ENCODE measurements at regions not wholly inside any gene's neighbourhood (a gene's known extent, or its start where the extent isn't known, plus 50 kb on each side); places are given as distances from the start of the nearest gene placed in this dataset.

DNA sequence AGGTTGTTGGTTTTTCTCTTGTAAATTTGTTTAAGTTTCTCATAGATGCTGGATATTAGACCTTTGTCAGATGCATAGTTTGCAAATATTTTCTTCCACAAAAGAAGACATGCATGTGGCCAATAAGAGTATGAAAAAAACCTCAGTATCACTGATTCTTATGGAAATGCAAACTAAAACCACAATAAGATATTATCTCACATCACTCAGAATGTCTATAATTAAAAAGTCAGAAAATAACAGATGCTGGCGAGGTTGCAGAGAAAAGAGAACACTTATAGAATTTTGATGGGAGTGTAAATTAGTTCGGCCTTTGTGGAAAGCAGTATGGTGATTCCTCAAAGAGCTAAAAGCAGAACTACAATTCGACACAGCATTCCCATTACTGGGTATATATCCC lies 1355.6 kb downstream of the FAM133A start:
- DNase-seq = no peak

DNA sequence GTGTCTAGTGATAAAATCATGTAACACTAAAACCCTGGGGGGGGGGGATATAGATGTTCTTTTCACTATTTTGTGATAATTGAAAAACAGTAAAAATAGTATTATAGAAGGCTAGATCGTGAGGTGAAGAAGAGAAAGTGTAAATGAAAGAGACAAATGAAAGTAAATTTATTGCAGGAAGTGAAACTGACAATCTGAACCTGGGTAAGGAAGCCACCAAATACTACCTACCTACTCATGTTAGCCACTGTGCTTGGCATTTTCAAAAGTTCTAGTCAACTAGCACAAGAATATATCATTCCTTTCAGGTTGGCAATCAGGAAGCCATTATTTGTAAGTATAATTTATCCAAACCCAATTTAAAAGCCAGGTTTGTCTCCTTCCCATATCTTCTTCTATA lies 1366.1 kb downstream of the FAM133A start:
- DNase-seq = no peak

- no peak for DNase-seq
These were observed 1370.3 kb downstream of the FAM133A start for GRCh38 chrX:95044331-95044730.

- DNase-seq = no peak
These were observed 1382.0 kb downstream of the FAM133A start for GRCh38 chrX:95055991-95056390.

DNA sequence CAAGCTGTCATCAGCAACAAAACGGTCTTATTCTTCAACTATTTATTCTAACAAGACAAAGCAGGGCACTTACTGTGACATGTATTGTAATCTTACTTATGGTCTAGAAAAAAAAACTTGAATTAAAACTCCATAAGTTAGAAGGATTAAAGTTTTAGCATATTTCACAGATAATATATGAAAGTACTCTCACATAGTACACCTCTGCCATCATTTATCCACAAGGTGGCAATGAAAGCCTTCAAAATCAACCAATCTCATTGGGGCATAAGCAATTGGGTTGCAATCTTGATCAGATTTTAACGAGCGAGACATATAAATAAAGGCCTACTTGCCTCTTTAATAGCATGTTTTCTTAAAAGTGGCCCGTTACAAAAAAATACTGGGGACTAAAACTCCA lies 1382.9 kb downstream of the FAM133A start:
- DNase-seq = no peak

GRCh38 chrX:95057341-95057740 lies 1383.3 kb downstream of the FAM133A start:
- no peak for DNase-seq

GRCh38 chrX:95058815-95059214 lies 1384.8 kb downstream of the FAM133A start:
- no peak for DNase-seq

- no peak for DNase-seq
These were observed 1385.9 kb downstream of the FAM133A start for GRCh38 chrX:95059909-95060308.

GRCh38 chrX:95063554-95063953 lies 1389.5 kb downstream of the FAM133A start:
- DNase-seq = no peak

DNA sequence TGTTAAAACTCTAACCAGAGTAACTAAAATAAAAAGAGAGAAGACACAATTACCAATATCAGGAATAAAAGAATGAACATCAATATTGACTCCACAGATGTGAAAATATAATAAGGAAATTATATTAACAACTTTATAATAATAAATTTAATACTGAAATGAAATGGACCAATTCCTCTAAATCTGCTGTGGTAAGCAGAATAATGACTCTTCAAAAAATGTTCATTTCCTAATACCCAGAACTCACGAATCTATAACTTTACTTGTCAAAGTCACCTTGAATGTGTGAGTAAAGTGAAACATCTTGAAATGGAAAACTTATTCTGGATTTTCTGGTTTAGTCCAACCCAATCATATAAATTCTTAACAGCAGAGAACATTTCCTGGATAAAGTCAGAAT lies 1391.1 kb downstream of the FAM133A start:
- no peak for DNase-seq

DNA sequence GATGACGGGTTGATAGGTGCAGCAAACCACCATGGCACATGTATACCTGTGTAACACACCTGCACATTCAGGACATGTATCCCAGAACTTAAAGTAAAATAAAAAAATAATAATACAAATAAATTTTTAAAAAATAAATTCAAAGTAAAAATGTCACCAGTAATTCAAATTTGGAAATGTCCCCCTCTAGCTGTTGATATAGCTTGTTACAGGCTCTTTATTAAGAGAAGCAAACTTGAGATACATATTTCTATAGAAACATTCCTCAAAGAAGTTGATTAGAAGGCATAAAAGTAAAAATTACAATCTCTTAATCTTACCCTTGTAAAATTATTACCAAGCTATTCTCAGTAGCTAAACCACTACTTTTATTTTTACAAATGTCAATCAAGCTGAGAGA lies 1397.0 kb downstream of the FAM133A start:
- DNase-seq = no peak

- no peak for DNase-seq
These were observed 1397.6 kb downstream of the FAM133A start for GRCh38 chrX:95071621-95072020.

DNA sequence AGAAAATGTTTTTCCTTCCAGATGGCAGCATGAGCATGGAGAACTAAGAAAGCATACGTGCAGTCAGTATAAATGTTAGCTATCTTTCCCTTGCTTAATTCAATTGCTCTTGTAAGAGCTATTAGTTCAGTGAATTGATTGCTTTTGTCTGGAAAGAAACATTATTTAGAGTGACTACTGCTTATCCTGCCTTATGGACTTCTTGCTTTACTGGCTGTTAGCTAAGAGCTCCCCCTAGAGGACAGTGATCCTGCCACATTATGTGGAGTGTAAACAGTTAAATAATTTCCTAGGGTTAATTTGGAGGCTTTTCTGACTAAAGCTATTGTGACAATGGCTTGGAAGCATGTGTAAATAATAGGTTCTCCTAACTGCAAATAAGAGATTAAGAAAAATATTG lies 1402.4 kb downstream of the FAM133A start:
- DNase-seq = peak; percentile 47

- no peak for DNase-seq
These were observed 1427.9 kb downstream of the FAM133A start for GRCh38 chrX:95101851-95102390.

DNA sequence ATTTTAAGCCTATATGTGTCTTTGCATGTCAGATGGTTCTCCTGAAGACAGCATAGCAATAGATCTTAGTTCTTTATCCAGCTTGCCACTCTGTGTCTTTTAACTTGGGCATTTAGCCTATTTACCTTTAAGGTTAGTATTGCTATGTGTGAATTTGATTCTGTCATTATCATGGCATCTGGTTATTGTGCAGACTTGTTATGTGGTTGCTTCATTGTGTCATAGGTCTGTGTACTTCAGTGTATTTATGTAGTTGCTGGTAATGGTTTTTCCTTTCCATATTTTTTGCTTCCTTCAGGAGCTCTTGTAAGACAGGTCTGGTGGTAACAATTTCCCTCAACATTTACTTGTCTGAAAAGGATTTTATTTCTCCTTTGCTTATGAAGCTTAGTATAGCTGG lies 1443.5 kb downstream of the FAM133A start:
- no peak for DNase-seq

- DNase-seq = peak; percentile 18
These were observed 1472.0 kb downstream of the FAM133A start for GRCh38 chrX:95145848-95146490.

- DNase-seq = no peak
These were observed 1478.8 kb downstream of the FAM133A start for GRCh38 chrX:95152810-95153209.

DNA sequence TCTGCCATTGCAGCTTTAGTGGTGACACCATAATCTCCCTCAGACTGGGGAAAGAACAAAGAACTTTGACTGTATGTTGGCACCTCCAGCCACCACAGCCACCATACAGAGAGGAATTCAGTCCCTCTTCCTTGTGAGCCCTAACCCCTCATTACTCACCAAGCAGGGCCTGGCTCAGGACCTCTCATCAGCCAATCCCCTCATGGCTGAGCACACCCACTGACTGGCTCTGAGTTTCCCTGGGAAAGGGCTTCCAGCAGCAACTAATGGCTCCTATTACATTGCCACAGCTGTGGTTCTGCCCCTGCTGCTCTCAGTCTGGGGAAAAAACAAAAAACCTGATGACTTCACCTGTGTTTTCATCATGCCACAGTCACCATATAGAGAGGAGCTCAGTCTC lies 1482.6 kb downstream of the FAM133A start:
- DNase-seq = no peak

All from OCI-M1 (cell line).